Activated T-helper 9 cell treated with anti-CD3 and anti-CD28 coated beads, Interleukin-2, amount 50 U/mL, for 16 hours (primary cell): ENCODE measurements at regions not wholly inside any gene's neighbourhood (a gene's known extent, or its start where the extent isn't known, plus 50 kb on each side); places are given as distances from the start of the nearest gene placed in this dataset.

Source experiments
- DNase-seq: peaks from one replicate; pipeline ENCODE4 v3.0.0-alpha.2; 2020; ENCODE audit warnings: low read depth

GRCh38 chr3:152516216-152516615, 247.5 kb downstream of the MBNL1 start:
- DNase-seq: no peak

GRCh38 chr3:152517502-152517901, 248.8 kb downstream of the MBNL1 start:
- DNase-seq: no peak

DNA sequence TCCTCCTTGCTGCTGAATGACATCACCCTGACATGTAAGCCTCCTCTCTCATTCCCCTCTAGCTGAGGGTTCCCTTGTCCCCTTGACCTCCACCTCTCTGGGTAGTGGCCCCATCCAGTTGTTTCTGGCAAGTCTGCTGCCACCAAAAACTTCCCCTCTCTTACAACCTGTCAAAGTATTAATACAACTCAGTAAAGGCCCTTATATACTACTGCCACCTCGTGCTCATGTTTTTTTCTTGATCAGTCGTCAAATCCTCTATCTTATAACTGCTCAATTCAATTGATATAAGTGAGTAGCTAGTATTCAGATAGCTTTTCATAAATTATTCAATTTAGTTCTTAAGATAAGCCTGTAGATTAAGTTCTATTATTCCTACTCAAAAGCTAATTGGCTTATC, 249.6 kb downstream of the MBNL1 start:
- DNase-seq: no peak

- no peak for DNase-seq
These were observed 250.6 kb downstream of the MBNL1 start for GRCh38 chr3:152519376-152519775.

DNA sequence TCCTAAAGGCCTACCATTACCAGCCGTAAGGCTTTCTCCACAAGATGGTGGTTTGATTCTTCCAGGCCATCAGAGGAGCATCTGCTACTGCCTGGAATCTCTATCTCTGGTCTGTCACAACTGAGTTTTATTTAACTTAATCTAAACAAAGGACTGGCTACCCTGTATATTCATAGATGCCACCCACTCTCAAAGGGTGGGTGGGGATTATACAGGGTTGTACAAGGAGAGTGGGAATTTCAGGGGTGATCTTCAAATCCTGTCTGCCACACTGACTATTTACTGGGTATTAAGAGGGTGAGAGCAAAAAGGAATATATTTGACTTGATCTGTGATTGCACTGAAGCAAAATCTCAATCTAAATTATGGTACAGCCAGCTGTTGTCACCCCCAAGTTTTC, 253.3 kb downstream of the MBNL1 start:
- DNase-seq: no peak

GRCh38 chr3:152524198-152525140, 255.7 kb downstream of the MBNL1 start:
- no peak for DNase-seq

DNA sequence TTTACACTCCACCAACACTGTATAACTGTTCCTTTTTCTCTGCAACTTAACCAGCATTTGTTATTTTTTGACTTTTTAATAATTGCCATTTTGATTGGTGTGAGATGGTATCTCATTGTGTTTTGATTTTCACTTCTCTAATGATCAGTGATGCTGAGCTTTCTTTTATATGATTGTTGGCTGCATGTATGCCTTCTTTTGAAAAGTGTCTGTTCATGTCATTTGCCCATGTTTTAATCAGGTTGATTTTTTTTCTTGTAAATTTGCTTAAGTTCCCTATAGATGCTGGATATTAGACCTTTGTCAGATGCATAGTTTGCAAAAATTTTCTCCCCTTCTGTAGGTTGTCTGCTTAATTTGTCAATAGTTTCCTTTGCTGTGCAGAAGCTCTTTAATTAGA, 263.0 kb downstream of the MBNL1 start:
- DNase-seq: no peak

GRCh38 chr3:152538518-152538917, 269.8 kb downstream of the MBNL1 start:
- DNase-seq: no peak

- no peak for DNase-seq
These were observed 270.5 kb downstream of the MBNL1 start for GRCh38 chr3:152539191-152539764.

DNA sequence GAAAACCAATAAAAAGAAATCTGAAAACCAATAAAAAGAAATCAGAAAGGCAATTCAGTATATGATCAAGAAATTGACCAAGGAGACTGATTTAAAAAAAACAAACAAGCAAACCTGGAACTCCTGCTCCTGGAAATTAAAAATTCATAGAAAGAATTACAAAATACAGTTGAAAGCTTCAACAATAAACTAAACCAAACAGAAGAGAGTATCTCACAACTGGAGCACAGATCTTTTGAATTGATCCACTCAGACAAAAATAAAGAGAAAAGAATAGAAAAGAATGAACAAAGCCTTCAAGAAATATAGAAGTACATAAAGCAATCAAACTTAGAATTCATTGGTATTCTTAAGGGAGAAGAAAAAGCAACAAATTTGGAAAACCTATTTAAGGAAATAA, 271.4 kb downstream of the MBNL1 start:
- DNase-seq: no peak

DNA sequence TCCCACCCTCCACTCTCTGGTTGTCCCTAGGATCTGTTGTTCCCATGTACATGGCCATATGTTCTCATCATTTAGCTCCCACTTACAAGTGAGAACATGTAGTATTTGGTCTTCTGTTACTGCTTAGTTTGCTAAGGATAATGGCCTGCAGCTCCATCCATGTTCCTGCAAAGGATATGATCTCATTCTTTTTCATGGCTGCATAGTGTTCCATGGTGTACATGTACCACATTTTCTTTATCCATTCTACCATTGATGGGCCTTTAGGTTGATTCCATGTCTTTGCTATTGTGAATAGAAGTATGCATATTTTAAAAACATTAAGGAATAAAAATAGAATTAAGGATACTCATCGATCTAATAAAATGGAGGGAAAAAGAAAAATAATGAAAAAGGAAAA, 278.4 kb downstream of the MBNL1 start:
- no peak for DNase-seq

DNA sequence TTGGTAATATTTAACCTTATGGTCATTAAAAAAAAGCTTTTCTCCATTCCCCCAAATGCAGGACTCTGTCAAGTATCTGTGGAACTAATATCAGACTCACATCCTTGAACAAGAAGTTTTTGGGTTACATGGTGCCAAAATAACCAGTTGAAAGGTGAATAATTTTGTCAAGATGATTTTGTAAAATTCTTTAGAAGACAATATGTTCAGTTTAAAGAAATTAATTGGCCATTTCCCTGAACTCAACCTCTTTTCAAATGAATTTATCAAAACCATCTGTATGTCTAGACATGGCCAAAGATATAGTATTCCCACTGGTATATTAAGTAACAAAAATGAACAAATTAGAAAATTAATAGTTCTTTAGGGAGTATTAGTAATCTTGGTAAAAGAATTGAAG, 280.5 kb downstream of the MBNL1 start:
- DNase-seq: no peak

- DNase-seq: no peak
These were observed 281.6 kb downstream of the MBNL1 start for GRCh38 chr3:152550284-152550683.

- DNase-seq: no peak
These were observed 280.0 kb upstream of the P2RY1 start for GRCh38 chr3:152554980-152555379.

GRCh38 chr3:152555666-152556291, 279.2 kb upstream of the P2RY1 start:
- DNase-seq: no peak

- DNase-seq: no peak
These were observed 278.1 kb upstream of the P2RY1 start for GRCh38 chr3:152556731-152557254.

GRCh38 chr3:152557302-152557999, 277.5 kb upstream of the P2RY1 start:
- DNase-seq: no peak

GRCh38 chr3:152558386-152558785, 276.5 kb upstream of the P2RY1 start:
- DNase-seq: no peak

DNA sequence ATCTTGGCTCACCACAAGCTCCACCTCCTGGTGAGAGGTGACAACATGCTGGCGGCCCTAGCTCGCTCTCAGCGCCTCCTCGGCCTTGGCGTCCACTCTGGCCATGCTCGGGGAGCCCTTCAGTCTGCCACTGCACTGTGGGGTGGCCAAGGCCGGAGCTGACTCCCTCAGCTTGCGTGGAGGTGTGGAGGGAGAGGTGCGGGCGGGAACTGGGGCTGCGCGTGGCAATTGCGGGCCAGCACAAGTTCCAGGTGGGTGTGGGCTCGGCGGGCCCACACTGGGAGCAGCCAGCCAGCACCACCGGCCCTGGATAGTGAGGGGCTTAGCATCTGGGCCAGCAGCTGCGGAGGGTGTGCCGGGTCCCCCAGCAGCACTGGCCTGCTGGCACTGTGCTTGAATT, 275.7 kb upstream of the P2RY1 start:
- no peak for DNase-seq

- no peak for DNase-seq
These were observed 270.5 kb upstream of the P2RY1 start for GRCh38 chr3:152564459-152564858.

- peak; percentile 2 for DNase-seq
These were observed 260.4 kb upstream of the P2RY1 start for GRCh38 chr3:152574461-152575079.

GRCh38 chr3:152578769-152579168, 256.2 kb upstream of the P2RY1 start:
- DNase-seq: no peak
